K562 (cell line): ENCODE measurements at regions not wholly inside any gene's neighbourhood (a gene's known extent, or its start where the extent isn't known, plus 50 kb on each side); places are given as distances from the start of the nearest gene placed in this dataset. TPM values are rescaled to one million over a fixed set of nuclear protein-coding genes. Genes with fewer than 3 reads are reported as not detected.

ENCODE experiments used
- microRNA-seq: library from miRNA; unstranded; fragments of <30 nt; microRNA quantifications from one replicate; pipeline ENCODE4, GENCODE V29; 2018; ENCODE audit warnings: borderline microRNAs expressed
- small RNA-seq: library from RNA; depleted of rRNA; stranded (forward); fragments of <200 nt; gene quantifications from one replicate; pipeline ENCODE3, GENCODE V24; 2014

Small RNA genes lying in the stretch of these regions (microRNA-seq; reads per million reads assigned to microRNA genes)
- gene MIR4290: not detected

Small RNA genes lying in the stretch of these regions (small RNA-seq; reads per million reads assigned to genes)
- not detected for gene AL161629.2
- not detected for gene MIR4290
